HCT116 (cell line): ENCODE measurements at regions not wholly inside any gene's neighbourhood (a gene's known extent, or its start where the extent isn't known, plus 50 kb on each side); places are given as distances from the start of the nearest gene placed in this dataset.

ENCODE experiments used
- CTCF ChIP-seq, 3 experiments: fragments of 200-600 bp in 1 of 3; sonication (generic) in 1 of 3; IDR thresholded peaks in 2 of 3; conservative IDR thresholded peaks in 1 of 3; 2 replicates each; pipeline ENCODE4 v1.5.1; 2012 to 2017; ENCODE audit warnings: low read depth in 2 of 3, low read length in 2 of 3, antibody characterized with exemption in 1 of 3, borderline replicate concordance in 1 of 3, control low read depth in 1 of 3, mild to moderate bottlenecking in 1 of 3, mixed read lengths in 1 of 3, mixed run types in 1 of 3, moderate library complexity in 1 of 3; ENCODE audit not compliant: insufficient read depth in 1 of 3
- ELF1 ChIP-seq: IDR thresholded peaks from 2 replicates; pipeline ENCODE4 v1.6.1; 2012; ENCODE audit warnings: low read depth, borderline replicate concordance
- EZH2 ChIP-seq: fragments of 200-600 bp; sonication (generic); IDR thresholded peaks from 2 replicates; pipeline ENCODE4 v1.6.1; 2017; ENCODE audit warnings: antibody characterized with exemption, mixed run types
- EZH2phosphoT487 ChIP-seq: fragments of 200-600 bp; IDR thresholded peaks from 2 replicates; pipeline ENCODE4 v1.6.1; 2018; ENCODE audit warnings: antibody characterized with exemption, borderline replicate concordance
- JUND ChIP-seq: IDR thresholded peaks from 2 replicates; pipeline ENCODE4 v1.6.1; 2012
- MAX ChIP-seq: IDR thresholded peaks from 2 replicates; pipeline ENCODE4 v1.6.1; 2012
- POLR2A ChIP-seq: IDR thresholded peaks from 2 replicates; pipeline ENCODE4 v1.7.0; 2011; ENCODE audit warnings: borderline replicate concordance; ENCODE audit not compliant: insufficient read depth, insufficient read length; ENCODE audit errors: extremely low read depth
- POLR2AphosphoS5 ChIP-seq: IDR thresholded peaks from 2 replicates; pipeline ENCODE4 v1.6.1; 2011; ENCODE audit warnings: mild to moderate bottlenecking, low read depth, low read length, moderate library complexity
- REST ChIP-seq: IDR thresholded peaks from 2 replicates; pipeline ENCODE4 v1.6.1; 2012; ENCODE audit warnings: low read depth
- TCF7L2 ChIP-seq: IDR thresholded peaks from 2 replicates; pipeline ENCODE4 v1.7.0; 2011; ENCODE audit warnings: borderline replicate concordance, inconsistent platforms; ENCODE audit not compliant: insufficient read depth, insufficient read length; ENCODE audit errors: extremely low read depth
- ZBTB33 ChIP-seq: IDR thresholded peaks from 2 replicates; pipeline ENCODE4 v1.6.1; 2011; ENCODE audit warnings: mild to moderate bottlenecking, low read length, moderate library complexity; ENCODE audit not compliant: insufficient replicate concordance; ENCODE audit errors: extremely low read depth
- ZFX ChIP-seq: fragments of 450-650 bp; IDR thresholded peaks from 2 replicates; pipeline ENCODE4 v1.6.1; 2017
- ZNF274 ChIP-seq: fragments of 200-500 bp; sonication (Bioruptor generic); IDR thresholded peaks from 2 replicates; pipeline ENCODE4 v1.6.1; 2014; ENCODE audit warnings: mild to moderate bottlenecking, low read depth, low read length, inconsistent platforms

GRCh38 chr12:75863533-75863932 is 168.0 kb downstream of the PHLDA1 start:
- TF ChIP-seq ELF1 (no peak), CTCF (IDR thresholded peaks at IDR 0.05 in 2 of 3, conservative IDR thresholded peaks at IDR 0.05 in 1 of 3; ENCODE audit: borderline replicate concordance in 1 of 3, insufficient read depth in 1 of 3, low read depth in 2 of 3, low read length in 2 of 3) (no peak), POLR2AphosphoS5 (no peak; the same call in 1 of the 2 replicates), POLR2A (no peak), TCF7L2 (no peak), ZFX (no peak), ZBTB33 (no peak), EZH2 (no peak), MAX (no peak), JUND (no peak), REST (no peak), ZNF274 (no peak), EZH2phosphoT487 (no peak)
